Osteocyte (in vitro differentiated cells): ENCODE measurements at regions not wholly inside any gene's neighbourhood (a gene's known extent, or its start where the extent isn't known, plus 50 kb on each side); places are given as distances from the start of the nearest gene placed in this dataset.

Experiments used
- DNase-seq: peaks from one replicate; pipeline ENCODE4 v3.0.0; 2021; ENCODE audit warnings: mixed read lengths; ENCODE audit not compliant: unreplicated experiment; ENCODE audit errors: extremely low spot score
- H3K27ac Mint-ChIP-seq: one replicate; pipeline ENCODE4 v1.8.0; 2021; ENCODE audit warnings: mild to moderate bottlenecking, mixed read lengths; ENCODE audit not compliant: unreplicated experiment
- H3K27me3 Mint-ChIP-seq: one replicate; pipeline ENCODE4 v1.8.0; 2021; ENCODE audit warnings: mixed read lengths; ENCODE audit not compliant: unreplicated experiment
- H3K36me3 Mint-ChIP-seq: one replicate; pipeline ENCODE4 v1.8.0; 2021; ENCODE audit warnings: mixed read lengths; ENCODE audit not compliant: unreplicated experiment
- H3K4me1 Mint-ChIP-seq: one replicate; pipeline ENCODE4 v1.8.0; 2021; ENCODE audit warnings: mixed read lengths; ENCODE audit not compliant: unreplicated experiment
- H3K4me3 Mint-ChIP-seq: one replicate; pipeline ENCODE4 v1.8.0; 2021; ENCODE audit warnings: mild to moderate bottlenecking, moderate library complexity, mixed read lengths; ENCODE audit not compliant: unreplicated experiment
- H3K9me3 Mint-ChIP-seq: one replicate; pipeline ENCODE4 v1.8.0; 2021; ENCODE audit warnings: mixed read lengths; ENCODE audit not compliant: unreplicated experiment
- TF ChIP-seq, protein P1 (sequence below): fragments of 200-600 bp; sonication (generic); IDR thresholded peaks from 2 replicates; pipeline ENCODE4 v1.5.0; 2021; ENCODE audit warnings: antibody characterized with exemption, mild to moderate bottlenecking, moderate library complexity

DNA sequence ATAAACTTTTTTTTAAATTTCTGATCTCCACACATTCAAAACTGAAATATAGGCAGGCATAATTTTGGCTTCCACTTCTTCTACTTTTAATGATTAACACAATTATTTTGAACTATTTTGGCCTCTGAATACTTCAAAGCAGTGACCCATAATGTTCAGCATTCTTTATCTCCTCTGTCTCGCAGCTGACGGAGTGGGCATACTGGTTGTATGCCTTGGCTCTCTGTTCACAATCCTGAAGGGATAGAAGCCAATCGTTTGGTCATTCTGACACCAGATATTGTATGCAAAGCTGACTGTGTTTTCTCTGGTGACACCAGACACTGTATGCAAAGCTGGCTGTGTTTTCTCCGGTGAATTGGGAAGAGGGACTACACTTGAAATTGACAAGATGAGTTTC is 833.0 kb downstream of the EFNB2 start:
- Mint-ChIP-seq H3K27ac (no peak overlapping the region), H3K36me3 (no peaks in the 10 kb centered on the region), H3K4me3 (no peak overlapping the region), H3K4me1 (peaks cover 2% of the 10 kb centered on the region), H3K9me3 (peaks cover 5% of the 10 kb centered on the region), H3K27me3 (no peaks in the 10 kb centered on the region)
- no peak for DNase-seq
- TF ChIP-seq, protein P1, sequence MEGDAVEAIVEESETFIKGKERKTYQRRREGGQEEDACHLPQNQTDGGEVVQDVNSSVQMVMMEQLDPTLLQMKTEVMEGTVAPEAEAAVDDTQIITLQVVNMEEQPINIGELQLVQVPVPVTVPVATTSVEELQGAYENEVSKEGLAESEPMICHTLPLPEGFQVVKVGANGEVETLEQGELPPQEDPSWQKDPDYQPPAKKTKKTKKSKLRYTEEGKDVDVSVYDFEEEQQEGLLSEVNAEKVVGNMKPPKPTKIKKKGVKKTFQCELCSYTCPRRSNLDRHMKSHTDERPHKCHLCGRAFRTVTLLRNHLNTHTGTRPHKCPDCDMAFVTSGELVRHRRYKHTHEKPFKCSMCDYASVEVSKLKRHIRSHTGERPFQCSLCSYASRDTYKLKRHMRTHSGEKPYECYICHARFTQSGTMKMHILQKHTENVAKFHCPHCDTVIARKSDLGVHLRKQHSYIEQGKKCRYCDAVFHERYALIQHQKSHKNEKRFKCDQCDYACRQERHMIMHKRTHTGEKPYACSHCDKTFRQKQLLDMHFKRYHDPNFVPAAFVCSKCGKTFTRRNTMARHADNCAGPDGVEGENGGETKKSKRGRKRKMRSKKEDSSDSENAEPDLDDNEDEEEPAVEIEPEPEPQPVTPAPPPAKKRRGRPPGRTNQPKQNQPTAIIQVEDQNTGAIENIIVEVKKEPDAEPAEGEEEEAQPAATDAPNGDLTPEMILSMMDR, result no peak

DNA sequence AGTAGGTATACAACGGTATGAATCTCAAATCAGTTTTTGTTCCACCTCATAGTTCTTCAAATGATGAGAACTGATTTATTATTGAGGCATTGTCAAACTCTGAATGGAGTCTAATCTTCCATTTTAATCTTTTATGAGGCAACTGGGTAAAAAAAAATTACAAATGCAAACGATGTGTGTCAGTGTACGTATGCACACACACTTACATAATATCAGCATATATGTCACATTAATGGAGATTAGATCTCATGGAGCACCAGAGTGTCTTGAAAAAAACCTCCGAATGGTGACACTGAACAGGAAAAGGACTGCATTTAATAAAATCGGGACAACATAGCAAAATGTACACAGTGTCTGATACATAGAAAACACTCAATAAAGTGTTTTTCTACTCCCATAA is 842.7 kb downstream of the EFNB2 start:
- Mint-ChIP-seq H3K4me1 (no peaks in the 10 kb centered on the region), H3K27me3 (no peaks in the 10 kb centered on the region), H3K36me3 (peaks cover 2% of the 10 kb centered on the region)

DNA sequence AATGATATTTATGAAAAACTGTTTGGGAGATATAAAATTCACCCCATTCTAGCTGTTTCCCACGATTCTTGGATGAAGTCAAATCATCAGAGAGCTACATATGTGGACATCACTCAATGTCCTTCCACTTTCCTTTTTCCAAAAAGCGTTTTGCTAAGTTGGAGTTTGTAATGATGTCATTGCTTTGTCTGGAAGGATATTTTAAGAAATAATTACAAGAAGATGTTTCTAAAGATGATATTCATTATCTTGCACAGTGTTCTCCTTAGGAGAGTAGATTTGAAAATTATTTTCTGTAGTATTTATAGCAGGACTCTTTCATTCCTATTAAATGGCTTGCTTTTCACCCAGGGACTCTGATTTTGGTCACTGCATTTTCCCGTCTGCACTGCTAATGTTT is 851.2 kb downstream of the EFNB2 start:
- H3K4me3 Mint-ChIP-seq, result no peak overlapping the region
- no peaks in the 10 kb centered on the region for H3K4me1 Mint-ChIP-seq
- H3K27me3 Mint-ChIP-seq, result no peaks in the 10 kb centered on the region

More for the DNA sequence above, 842.7 kb downstream of the EFNB2 start:
- no peak for DNase-seq
- TF ChIP-seq, protein P1, result no peak
- Mint-ChIP-seq H3K9me3 (peaks cover 6% of the 10 kb centered on the region), H3K4me3 (no peak overlapping the region), H3K27ac (no peak overlapping the region)

DNA sequence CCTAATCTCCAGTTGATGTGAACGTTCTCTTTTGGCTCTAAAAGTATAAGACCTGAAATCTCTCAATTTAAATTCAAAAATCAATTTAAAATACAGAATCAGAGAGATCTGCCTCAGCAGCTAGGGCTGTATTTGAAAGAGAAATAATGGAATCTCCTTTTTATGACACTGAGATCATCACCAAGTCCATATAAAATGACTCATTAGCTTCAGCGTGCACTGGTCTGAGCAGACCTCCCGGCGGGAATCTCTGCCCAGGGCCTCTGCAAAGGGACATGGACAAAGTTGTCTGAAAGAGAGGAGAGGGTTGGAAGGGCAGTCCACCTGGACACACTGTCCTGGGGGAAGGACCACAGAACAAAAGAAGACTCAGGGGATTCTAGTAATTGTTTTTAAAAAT is 855.6 kb downstream of the EFNB2 start:
- TF ChIP-seq, protein P1, result no peak
- H3K4me1 Mint-ChIP-seq, result no peaks in the 10 kb centered on the region
- H3K27me3 Mint-ChIP-seq, result no peaks in the 10 kb centered on the region
- peaks cover 4% of the 10 kb centered on the region for H3K9me3 Mint-ChIP-seq
- H3K27ac Mint-ChIP-seq, result no peak overlapping the region
- no peak for DNase-seq
- no peaks in the 10 kb centered on the region for H3K36me3 Mint-ChIP-seq
- H3K4me3 Mint-ChIP-seq, result no peak overlapping the region

More for the DNA sequence above, 851.2 kb downstream of the EFNB2 start:
- TF ChIP-seq, protein P1, result no peak
- no peak overlapping the region for H3K27ac Mint-ChIP-seq
- DNase-seq, result no peak
- no peaks in the 10 kb centered on the region for H3K9me3 Mint-ChIP-seq
- no peaks in the 10 kb centered on the region for H3K36me3 Mint-ChIP-seq

DNA sequence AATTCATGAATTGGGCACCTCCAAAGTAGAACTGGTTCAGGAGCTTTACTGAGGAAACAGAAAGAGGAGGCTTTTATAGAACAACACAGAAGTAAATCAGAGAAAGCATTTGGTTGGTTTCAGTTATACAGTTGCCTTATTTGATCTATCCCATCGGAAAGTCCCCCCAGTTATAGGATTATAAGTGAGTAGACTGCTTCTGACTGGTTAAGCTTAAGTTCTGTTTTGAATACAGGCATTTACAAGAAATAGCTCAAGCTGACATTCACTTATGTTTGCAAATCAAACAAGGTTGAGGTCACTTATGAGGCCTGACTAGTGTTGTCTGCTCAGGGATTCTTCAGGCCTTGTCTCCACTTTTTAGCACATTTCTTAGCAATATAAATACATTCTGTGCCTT is 857.4 kb downstream of the EFNB2 start:
- peaks cover under 1% of the 10 kb centered on the region for H3K4me1 Mint-ChIP-seq

More for the DNA sequence above, 857.4 kb downstream of the EFNB2 start:
- H3K4me3 Mint-ChIP-seq, result no peak overlapping the region
- TF ChIP-seq, protein P1, result no peak
- no peak overlapping the region for H3K27ac Mint-ChIP-seq
- DNase-seq, result no peak
- H3K27me3 Mint-ChIP-seq, result no peaks in the 10 kb centered on the region
- H3K9me3 Mint-ChIP-seq, result peaks cover 4% of the 10 kb centered on the region
- no peaks in the 10 kb centered on the region for H3K36me3 Mint-ChIP-seq
